ENCODE measurements at regions not wholly inside any gene's neighbourhood (a gene's known extent, or its start where the extent isn't known, plus 50 kb on each side); places are given as distances from the start of the nearest gene placed in this dataset.
"Not testable (repeated sequence)": the region's sequence is repeated elsewhere in the genome, so short reads cannot be mapped to it uniquely, and the experiment has no call there.

DNA sequence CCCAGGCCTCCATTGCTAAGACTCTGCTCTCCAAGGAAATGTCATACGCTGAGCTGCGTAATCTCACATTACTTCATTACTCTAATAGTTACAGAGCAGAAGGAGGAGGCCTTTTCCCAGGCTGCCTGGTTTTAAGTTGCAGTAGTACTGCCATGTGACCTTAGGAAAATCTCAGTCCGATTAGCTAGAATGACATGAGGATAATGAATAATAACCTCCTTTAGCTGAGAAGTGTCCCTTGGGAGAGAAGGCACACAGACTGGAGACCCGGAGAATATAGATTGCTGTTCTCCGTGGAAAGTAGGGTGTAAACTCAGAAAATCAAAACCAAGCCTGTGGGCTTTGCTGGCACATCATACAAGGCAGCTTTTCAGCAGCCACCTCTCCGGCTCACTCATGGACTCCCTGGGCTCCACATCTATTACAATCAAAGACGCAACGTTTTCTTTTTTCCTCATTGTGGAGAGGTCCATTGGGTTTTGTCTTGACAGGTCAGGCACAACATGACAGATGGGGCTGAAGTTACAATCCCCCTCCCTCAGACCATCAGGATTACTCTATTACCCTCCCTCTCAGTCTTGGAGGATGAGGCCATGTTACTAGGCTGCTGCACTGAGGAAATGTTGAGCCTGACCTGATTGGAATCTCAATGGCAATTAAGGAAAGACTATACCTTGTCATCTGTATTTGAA, 134.8 kb upstream of the MB21D2 start:
- CTCF ChIA-PET: no interaction called here

GRCh38 chr3:193053046-193053435, 135.4 kb upstream of the MB21D2 start:
- H3K27ac ChIP-seq: no peak overlapping the region
- DNase-seq (ENCODE audit: low spot score): no peak
- CTCF ChIA-PET: no interaction called here
- no peak for TF ChIP-seq CTCF (conservative IDR thresholded peaks at IDR 0.05; ENCODE audit: low read depth)
- POLR2A ChIA-PET (ENCODE audit: low non-redundant PET): no interaction called here

More for the DNA sequence above, 134.8 kb upstream of the MB21D2 start:
- no peak overlapping the region for H3K27ac ChIP-seq
- POLR2A ChIA-PET (ENCODE audit: low non-redundant PET): no interaction called here
- no peak for TF ChIP-seq CTCF (conservative IDR thresholded peaks at IDR 0.05; ENCODE audit: low read depth)
- no peak for DNase-seq (ENCODE audit: low spot score)

DNA sequence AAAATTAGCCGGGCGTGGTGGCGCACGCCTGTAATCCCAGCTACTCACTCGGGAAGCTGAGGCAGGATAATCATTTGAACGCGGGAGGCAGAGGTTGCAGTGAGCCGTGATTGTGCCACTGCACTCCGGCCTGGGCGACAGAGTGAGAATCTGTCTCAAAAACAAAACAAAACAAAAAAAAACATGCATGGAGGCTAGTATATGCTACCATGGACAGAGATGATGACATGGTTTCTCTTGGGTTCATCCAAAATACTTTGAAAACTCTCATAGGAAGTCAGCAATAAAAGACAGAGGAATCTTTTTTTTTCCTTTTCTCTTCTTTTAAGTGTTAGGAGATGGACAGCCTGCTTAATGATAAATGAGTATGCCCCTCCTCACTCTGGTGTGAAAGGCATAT, 137.7 kb upstream of the MB21D2 start:
- no peak for TF ChIP-seq CTCF (conservative IDR thresholded peaks at IDR 0.05; ENCODE audit: low read depth)
- no peak overlapping the region for H3K27ac ChIP-seq
- CTCF ChIA-PET: no interaction called here
- no peak for DNase-seq (ENCODE audit: low spot score)
- POLR2A ChIA-PET (ENCODE audit: low non-redundant PET): no interaction called here

DNA sequence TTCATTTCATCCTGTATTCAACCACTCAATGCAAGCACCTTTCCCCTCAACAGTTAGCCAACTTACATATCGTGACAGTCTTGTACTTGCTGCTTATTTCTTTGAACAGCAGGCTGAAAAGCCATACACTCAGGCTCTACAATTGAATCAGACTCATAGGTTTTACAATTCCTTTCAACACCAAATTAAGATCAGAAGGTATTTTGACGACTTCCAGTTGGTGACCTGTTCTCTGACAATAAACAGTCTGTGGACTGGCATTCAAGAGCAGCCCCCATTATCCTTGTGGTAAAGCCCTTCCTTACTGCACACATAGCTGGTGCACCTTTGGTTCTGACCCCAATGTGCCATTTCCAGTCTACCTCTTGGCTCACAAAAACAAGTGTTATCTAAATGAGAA, 140.0 kb upstream of the MB21D2 start:
- POLR2A ChIA-PET (ENCODE audit: low non-redundant PET): no interaction called here
- CTCF ChIA-PET: interaction anchor here (0.7 kb wide), 1 partner anchor 548 kb away, joined by 3 read pairs; no protein-coding TSS in a partner anchor
- no peak for TF ChIP-seq CTCF (conservative IDR thresholded peaks at IDR 0.05; ENCODE audit: low read depth)

GRCh38 chr3:193060748-193061546, 143.3 kb upstream of the MB21D2 start:
- ChIA-PET POLR2A (ENCODE audit: low non-redundant PET) (no interaction called here), CTCF (interaction anchor here (0.5 kb wide), 1 partner anchor 449 kb away, joined by 3 read pairs; no protein-coding TSS in a partner anchor)
- H3K27ac ChIP-seq: no peak overlapping the region
- DNase-seq (ENCODE audit: low spot score): no peak
- no peak for TF ChIP-seq CTCF (conservative IDR thresholded peaks at IDR 0.05; ENCODE audit: low read depth)

More for the DNA sequence above, 140.0 kb upstream of the MB21D2 start:
- DNase-seq (ENCODE audit: low spot score): no peak
- no peak overlapping the region for H3K27ac ChIP-seq

- TF ChIP-seq CTCF (conservative IDR thresholded peaks at IDR 0.05; ENCODE audit: low read depth): no peak
- H3K27ac ChIP-seq: no peak overlapping the region
- DNase-seq (ENCODE audit: low spot score): no peak
- POLR2A ChIA-PET (ENCODE audit: low non-redundant PET): no interaction called here
- CTCF ChIA-PET: no interaction called here
Observed at GRCh38 chr3:193068365-193068764, 150.7 kb upstream of the MB21D2 start.

GRCh38 chr3:193069732-193070131, 152.1 kb upstream of the MB21D2 start:
- CTCF ChIA-PET; POLR2A ChIA-PET (ENCODE audit: low non-redundant PET): not testable (repeated sequence)

More at GRCh38 chr3:193069732-193070131, 152.1 kb upstream of the MB21D2 start:
- not testable (repeated sequence) for DNase-seq (ENCODE audit: low spot score); H3K27ac ChIP-seq

Data from RWPE1 (cell line).